HCT116 (cell line): ENCODE measurements at regions not wholly inside any gene's neighbourhood (a gene's known extent, or its start where the extent isn't known, plus 50 kb on each side); places are given as distances from the start of the nearest gene placed in this dataset.

Source experiments
- ATAC-seq: fragments of 200-7000 bp; cut with Tn5 transposase; 2 replicates; pipeline ENCODE4 v1.9.1; 2020; ENCODE audit warnings: mild to moderate bottlenecking, moderate library complexity
- BruUV-seq: library from RNA; stranded (reverse); fragments of 400-500 nt; replicated peaks from 2 replicates; lab custom pipeline; 2021; lab: Mats Ljungman, UMichigan
- CTCF ChIA-PET: fragments of 300-600 bp; sonication (Branson Sonifier 250); formaldehyde crosslinking; loops from one replicate; lab custom pipeline; 2021; ENCODE audit warnings: antibody characterized with exemption; lab: Charles Lee
- POLR2A ChIA-PET: fragments of 300-600, 350-600 bp; sonication (Branson Sonifier 250); formaldehyde crosslinking; loops from one replicate; lab custom pipeline; 2021; ENCODE audit warnings: antibody characterized with exemption; lab: Charles Lee
- RAD21 ChIA-PET, 2 experiments: fragments of 300-600 bp; sonication (Branson Sonifier 250); formaldehyde crosslinking; loops; one replicate each; lab custom pipeline; 2023; ENCODE audit warnings: low total read pairs in 2 of 2; ENCODE audit not compliant: uncharacterized antibody in 2 of 2, unreplicated experiment in 2 of 2, low non-redundant PET in 1 of 2; lab: Charles Lee
- DNase-seq: peaks from one replicate; pipeline ENCODE4 v3.0.0-alpha.2; 2010; ENCODE audit warnings: low read depth, low spot score
- H2AFZ ChIP-seq: fragments of 200-600 bp; shearing (Covaris generic), sonication (generic); 2 replicates; pipeline ENCODE4 v1.6.1; 2017; ENCODE audit warnings: low read depth, mixed run types, mixed read lengths, antibody characterized with exemption, low read length; ENCODE audit not compliant: poor library complexity, severe bottlenecking
- H3K27ac ChIP-seq: 2 replicates; pipeline ENCODE4 v1.5.1; 2012; ENCODE audit warnings: low read depth, low read length
- H3K27me3 ChIP-seq: fragments of 200-600 bp; sonication (generic); 2 replicates; pipeline ENCODE4 v1.6.1; 2016; ENCODE audit warnings: mixed run types, low read length, mixed read lengths; ENCODE audit not compliant: insufficient read depth
- H3K36me3 ChIP-seq, 2 experiments: fragments of 200-500 bp in 1 of 2; fragments of 200-600 bp in 1 of 2; sonication (Bioruptor generic) in 1 of 2; sonication (generic) in 1 of 2; 2 replicates each; pipeline versions ENCODE4 v1.5.1 to v1.6.1; 2014 to 2016; ENCODE audit warnings: low read length in 2 of 2, inconsistent platforms in 1 of 2, mixed read lengths in 1 of 2, mixed run types in 1 of 2; ENCODE audit not compliant: insufficient read depth in 2 of 2, control insufficient read depth in 1 of 2
- H3K4me1 ChIP-seq, 2 experiments: fragments of 200-600 bp in 1 of 2; sonication (generic) in 1 of 2; 2 replicates each; pipeline versions ENCODE4 v1.5.1 to v1.6.1; 2012 to 2017; ENCODE audit warnings: low read length in 2 of 2, inconsistent platforms in 1 of 2, mild to moderate bottlenecking in 1 of 2, mixed read lengths in 1 of 2, mixed run types in 1 of 2, moderate library complexity in 1 of 2; ENCODE audit not compliant: insufficient read depth in 2 of 2, control insufficient read depth in 1 of 2
- H3K4me2 ChIP-seq: fragments of 200-600 bp; sonication (generic); 2 replicates; pipeline ENCODE4 v1.6.1; 2017; ENCODE audit warnings: mixed run types, low read length, mixed read lengths
- H3K4me3 ChIP-seq, 2 experiments: fragments of 200-600 bp in 1 of 2; sonication (generic) in 1 of 2; replicated peaks in 1 of 2; 2 replicates each; pipeline ENCODE4 v1.5.1; 2011 to 2016; ENCODE audit warnings: low read length in 2 of 2, control low read depth in 1 of 2, low read depth in 1 of 2, mild to moderate bottlenecking in 1 of 2, mixed read lengths in 1 of 2, mixed run types in 1 of 2
- H3K79me2 ChIP-seq: fragments of 200-600 bp; sonication (generic); 2 replicates; pipeline ENCODE4 v1.6.1; 2017; ENCODE audit warnings: mild to moderate bottlenecking, mixed run types, low read length, moderate library complexity, mixed read lengths; ENCODE audit not compliant: insufficient read depth
- H3K9ac ChIP-seq: fragments of 200-600 bp; sonication (generic); 2 replicates; pipeline ENCODE4 v1.6.1; 2016; ENCODE audit warnings: low read length, mixed read lengths
- H3K9me2 ChIP-seq: fragments of 200-600 bp; sonication (generic), shearing (Covaris generic); 2 replicates; pipeline ENCODE4 v1.6.1; 2017; ENCODE audit warnings: mixed run types, mild to moderate bottlenecking, moderate library complexity; ENCODE audit not compliant: insufficient read depth
- H3K9me3 ChIP-seq, 2 experiments: fragments of 200-500 bp in 1 of 2; fragments of 200-600 bp in 1 of 2; sonication (Bioruptor generic) in 1 of 2; sonication (generic) in 1 of 2; 2 replicates each; pipeline ENCODE4 v1.6.1; 2014 to 2017; ENCODE audit warnings: low read length in 2 of 2, mixed read lengths in 2 of 2, inconsistent platforms in 1 of 2, low read depth in 1 of 2, mild to moderate bottlenecking in 1 of 2, mixed run types in 1 of 2, moderate library complexity in 1 of 2; ENCODE audit not compliant: control insufficient read depth in 1 of 2, insufficient read depth in 1 of 2
- H4K20me1 ChIP-seq: fragments of 200-600 bp; sonication (generic), shearing (Covaris generic); 2 replicates; pipeline ENCODE4 v1.6.1; 2017; ENCODE audit warnings: mixed run types, mild to moderate bottlenecking, moderate library complexity; ENCODE audit not compliant: insufficient read depth
- CBX3 ChIP-seq: IDR thresholded peaks from 2 replicates; pipeline ENCODE4 v1.6.1; 2012; ENCODE audit warnings: low read depth
- CEBPB ChIP-seq: IDR thresholded peaks from 2 replicates; pipeline ENCODE4 v1.6.1; 2012; ENCODE audit warnings: low read depth
- EGR1 ChIP-seq: IDR thresholded peaks from 2 replicates; pipeline ENCODE4 v1.6.1; 2012; ENCODE audit warnings: low read depth
- ELF1 ChIP-seq: IDR thresholded peaks from 2 replicates; pipeline ENCODE4 v1.6.1; 2012; ENCODE audit warnings: low read depth, borderline replicate concordance
- EZH2 ChIP-seq: fragments of 200-600 bp; sonication (generic); IDR thresholded peaks from 2 replicates; pipeline ENCODE4 v1.6.1; 2017; ENCODE audit warnings: antibody characterized with exemption, mixed run types
- EZH2phosphoT487 ChIP-seq: fragments of 200-600 bp; IDR thresholded peaks from 2 replicates; pipeline ENCODE4 v1.6.1; 2018; ENCODE audit warnings: antibody characterized with exemption, borderline replicate concordance
- JUND ChIP-seq: IDR thresholded peaks from 2 replicates; pipeline ENCODE4 v1.6.1; 2012
- RAD21 ChIP-seq: IDR thresholded peaks from 2 replicates; pipeline ENCODE4 v1.6.1; 2012; ENCODE audit warnings: low read depth, mild to moderate bottlenecking
- SIN3A ChIP-seq: IDR thresholded peaks from 2 replicates; pipeline ENCODE4 v1.6.1; 2012; ENCODE audit warnings: low read depth
- SP1 ChIP-seq: IDR thresholded peaks from 2 replicates; pipeline ENCODE4 v1.6.1; 2012; ENCODE audit warnings: low read depth
- SRF ChIP-seq: IDR thresholded peaks from 2 replicates; pipeline ENCODE4 v1.6.1; 2012; ENCODE audit warnings: low read depth
- ZFX ChIP-seq: fragments of 450-650 bp; IDR thresholded peaks from 2 replicates; pipeline ENCODE4 v1.6.1; 2017
- intact Hi-C: fragments of 100-400 bp; cut with micrococcal nuclease; formaldehyde crosslinking; loops from 2 replicates; pipeline ENCODE4 v1.10.0; 2022
- TF ChIP-seq, protein P1 (sequence below): IDR thresholded peaks from 2 replicates; pipeline ENCODE4 v1.6.1; 2011; ENCODE audit warnings: mild to moderate bottlenecking, low read length, moderate library complexity; ENCODE audit not compliant: insufficient replicate concordance; ENCODE audit errors: extremely low read depth
- TF ChIP-seq, protein P2 (sequence below): IDR thresholded peaks from 2 replicates; pipeline ENCODE4 v1.6.1; 2012
- TF ChIP-seq, protein P3 (sequence below): IDR thresholded peaks from 2 replicates; pipeline ENCODE4 v1.6.1; 2012

DNA sequence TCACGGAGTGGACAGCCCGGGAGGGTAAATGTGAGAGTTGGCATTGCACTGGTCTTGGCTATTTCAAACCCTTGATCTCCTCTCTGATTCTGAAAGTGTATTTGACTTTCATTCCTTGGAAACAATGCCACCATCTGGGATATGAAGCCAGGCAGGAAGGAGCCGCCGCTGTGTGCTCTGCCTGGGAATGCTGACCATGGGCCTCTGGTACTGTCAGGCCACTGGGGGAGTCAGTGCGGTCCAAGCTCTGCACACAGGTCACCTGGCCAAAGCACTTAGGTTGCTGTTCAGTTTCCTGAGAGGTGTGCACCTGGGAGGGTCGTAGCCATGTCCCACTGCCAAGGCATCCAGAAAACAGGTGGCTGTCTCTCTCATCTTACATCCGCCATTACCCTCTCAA lies 68.5 kb upstream of the SHH start:
- TF ChIP-seq CEBPB (no peak), ELF1 (no peak), ZFX (no peak), EGR1 (no peak), SP1 (no peak), SRF (no peak), EZH2 (no peak)
- TF ChIP-seq, protein P1, sequence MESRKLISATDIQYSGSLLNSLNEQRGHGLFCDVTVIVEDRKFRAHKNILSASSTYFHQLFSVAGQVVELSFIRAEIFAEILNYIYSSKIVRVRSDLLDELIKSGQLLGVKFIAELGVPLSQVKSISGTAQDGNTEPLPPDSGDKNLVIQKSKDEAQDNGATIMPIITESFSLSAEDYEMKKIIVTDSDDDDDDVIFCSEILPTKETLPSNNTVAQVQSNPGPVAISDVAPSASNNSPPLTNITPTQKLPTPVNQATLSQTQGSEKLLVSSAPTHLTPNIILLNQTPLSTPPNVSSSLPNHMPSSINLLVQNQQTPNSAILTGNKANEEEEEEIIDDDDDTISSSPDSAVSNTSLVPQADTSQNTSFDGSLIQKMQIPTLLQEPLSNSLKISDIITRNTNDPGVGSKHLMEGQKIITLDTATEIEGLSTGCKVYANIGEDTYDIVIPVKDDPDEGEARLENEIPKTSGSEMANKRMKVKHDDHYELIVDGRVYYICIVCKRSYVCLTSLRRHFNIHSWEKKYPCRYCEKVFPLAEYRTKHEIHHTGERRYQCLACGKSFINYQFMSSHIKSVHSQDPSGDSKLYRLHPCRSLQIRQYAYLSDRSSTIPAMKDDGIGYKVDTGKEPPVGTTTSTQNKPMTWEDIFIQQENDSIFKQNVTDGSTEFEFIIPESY, result no peak
- TF ChIP-seq, protein P2, sequence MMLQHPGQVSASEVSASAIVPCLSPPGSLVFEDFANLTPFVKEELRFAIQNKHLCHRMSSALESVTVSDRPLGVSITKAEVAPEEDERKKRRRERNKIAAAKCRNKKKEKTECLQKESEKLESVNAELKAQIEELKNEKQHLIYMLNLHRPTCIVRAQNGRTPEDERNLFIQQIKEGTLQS, result no peak
- POLR2A ChIA-PET, result no interaction called here
- H3K9me3 ChIP-seq, result no peaks in the 10 kb centered on the region
- no peak overlapping the region for H2AFZ ChIP-seq
- H3K27ac ChIP-seq, result no peak overlapping the region
- H4K20me1 ChIP-seq, result no peaks in the 10 kb centered on the region
- DNase-seq (no peak), ATAC-seq (no peak)
- no peaks in the 10 kb centered on the region for H3K79me2 ChIP-seq
- H3K4me1 ChIP-seq, result peaks cover 0 to 4% of the 10 kb centered on the region in 2 experiments; a peak in 1 of 4 replicates
- H3K36me3 ChIP-seq, result no peaks in the 10 kb centered on the region
- RAD21 ChIA-PET, result no interaction called here
- no peak overlapping the region for H3K4me3 ChIP-seq
- no peak overlapping the region for H3K9ac ChIP-seq
- BruUV-seq, result no TSS peak
- no peak overlapping the region for H3K4me2 ChIP-seq
- intact Hi-C loops, result no loop called here
- CTCF ChIA-PET, result no interaction called here
- no peaks in the 10 kb centered on the region for H3K27me3 ChIP-seq
- H3K9me2 ChIP-seq, result no peaks in the 10 kb centered on the region

DNA sequence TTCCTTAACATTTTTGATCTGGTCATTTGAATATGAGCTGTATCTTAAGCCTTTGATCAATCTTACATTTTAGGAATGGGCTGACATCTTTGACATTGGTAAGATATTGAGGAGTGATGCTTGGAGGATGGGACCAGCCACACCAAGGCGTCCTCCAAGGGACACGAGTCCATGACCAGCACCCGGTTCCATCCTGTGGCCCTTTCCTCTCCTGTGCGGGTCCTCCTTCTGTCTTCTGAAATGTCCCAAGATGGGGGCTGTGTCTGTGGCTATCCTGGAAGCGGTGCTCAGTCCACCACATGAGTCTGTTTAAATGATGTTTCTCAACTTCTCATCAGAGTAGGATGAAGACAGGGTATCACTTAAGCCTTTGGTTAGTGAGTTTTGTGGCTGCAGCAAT lies 67.3 kb upstream of the SHH start:
- CTCF ChIA-PET, result no interaction called here
- no peaks in the 10 kb centered on the region for H4K20me1 ChIP-seq
- no peaks in the 10 kb centered on the region for H3K9me3 ChIP-seq
- H3K9ac ChIP-seq, result no peak overlapping the region
- H2AFZ ChIP-seq, result no peak overlapping the region
- TF ChIP-seq CEBPB, result no peak
- no peak for TF ChIP-seq JUND
- TF ChIP-seq, protein P3, sequence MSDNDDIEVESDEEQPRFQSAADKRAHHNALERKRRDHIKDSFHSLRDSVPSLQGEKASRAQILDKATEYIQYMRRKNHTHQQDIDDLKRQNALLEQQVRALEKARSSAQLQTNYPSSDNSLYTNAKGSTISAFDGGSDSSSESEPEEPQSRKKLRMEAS, result no peak
- no peak for TF ChIP-seq ELF1
- no peak for TF ChIP-seq SP1
- TF ChIP-seq EZH2phosphoT487, result no peak
- no peak for TF ChIP-seq EZH2
- TF ChIP-seq SRF, result no peak
- TF ChIP-seq RAD21, result no peak
- TF ChIP-seq SIN3A, result no peak
- TF ChIP-seq CBX3, result no peak
- TF ChIP-seq, all 23 proteins: peak for 0
- no peaks in the 10 kb centered on the region for H3K36me3 ChIP-seq
- H3K4me1 ChIP-seq, result no peaks in the 10 kb centered on the region
- no peak overlapping the region for H3K4me2 ChIP-seq
- DNase-seq (no peak), ATAC-seq (no peak)
- POLR2A ChIA-PET, result no interaction called here
- no peaks in the 10 kb centered on the region for H3K9me2 ChIP-seq
- H3K27me3 ChIP-seq, result no peaks in the 10 kb centered on the region
- no peaks in the 10 kb centered on the region for H3K79me2 ChIP-seq
- RAD21 ChIA-PET, result no interaction called here
- no peak overlapping the region for H3K27ac ChIP-seq
- no TSS peak for BruUV-seq
- no peak overlapping the region for H3K4me3 ChIP-seq
- intact Hi-C loops, result no loop called here
